Smooth muscle cell (in vitro differentiated cells): ENCODE measurements at regions not wholly inside any gene's neighbourhood (a gene's known extent, or its start where the extent isn't known, plus 50 kb on each side); places are given as distances from the start of the nearest gene placed in this dataset.
A peak's percentile ranks its signal among the peaks of the same experiment; 100 is the strongest.
"Not testable (repeated sequence)": the region's sequence is repeated elsewhere in the genome, so short reads cannot be mapped to it uniquely, and the experiment has no call there.

Experiments
- DNase-seq: peaks from one replicate; lab custom pipeline; 2025; ENCODE audit not compliant: unreplicated experiment; lab: John Stamatoyannopoulos, UW
- H2AFZ ChIP-seq: fragments of 200-600 bp; sonication (generic); 2 replicates; pipeline ENCODE4 v1.6.0; 2016; ENCODE audit warnings: antibody characterized with exemption, low read depth, mild to moderate bottlenecking
- H3F3A ChIP-seq: fragments of 200-600 bp; sonication (generic); 2 replicates; pipeline ENCODE4 v1.6.0; 2017; ENCODE audit warnings: antibody characterized with exemption, low read depth
- H3K27ac ChIP-seq: fragments of 200-600 bp; sonication (generic); 2 replicates; pipeline ENCODE4 v1.5.1; 2016; ENCODE audit warnings: low read depth, mild to moderate bottlenecking
- H3K27me3 ChIP-seq: fragments of 200-600 bp; sonication (generic); 2 replicates; pipeline ENCODE4 v1.6.1; 2016; ENCODE audit warnings: low read depth, mild to moderate bottlenecking
- H3K36me3 ChIP-seq: fragments of 200-600 bp; sonication (generic); 2 replicates; pipeline ENCODE4 v1.5.1; 2016; ENCODE audit warnings: low read depth
- H3K4me1 ChIP-seq: fragments of 200-600 bp; sonication (generic); 2 replicates; pipeline ENCODE4 v1.5.1; 2016; ENCODE audit warnings: low read depth
- H3K4me2 ChIP-seq: fragments of 200-600 bp; sonication (generic); 2 replicates; pipeline ENCODE4 v1.6.0; 2016; ENCODE audit warnings: mild to moderate bottlenecking
- H3K4me3 ChIP-seq: fragments of 200-600 bp; sonication (generic); 2 replicates; pipeline ENCODE4 v1.5.1; 2016; ENCODE audit warnings: mild to moderate bottlenecking
- H3K79me2 ChIP-seq: fragments of 200-600 bp; sonication (generic); 2 replicates; pipeline ENCODE4 v1.6.0; 2016; ENCODE audit warnings: low read depth, mild to moderate bottlenecking
- H3K9ac ChIP-seq: fragments of 200-600 bp; sonication (generic); 2 replicates; pipeline ENCODE4 v1.6.0; 2016; ENCODE audit warnings: low read depth
- H3K9me3 ChIP-seq: fragments of 200-600 bp; sonication (generic); replicated peaks from 2 replicates; pipeline ENCODE4 v1.5.1; 2016; ENCODE audit warnings: low read depth
- H4K20me1 ChIP-seq: fragments of 200-600 bp; sonication (generic); 2 replicates; pipeline ENCODE4 v1.6.0; 2016; ENCODE audit warnings: low read depth
- WGBS: methylation state at CpG from one replicate; pipeline ENCODE4 v1.1.7; 2016; ENCODE audit warnings: low lambda C conversion rate; 5-methylcytosine and 5-hydroxymethylcytosine counted together
- TF ChIP-seq, protein P1 (sequence below): fragments of 200-600 bp; sonication (generic); IDR thresholded peaks from 2 replicates; pipeline ENCODE4 v1.5.1; 2017; ENCODE audit warnings: borderline replicate concordance, mild to moderate bottlenecking, antibody characterized with exemption; ENCODE audit not compliant: insufficient read depth, poor library complexity, severe bottlenecking

DNA sequence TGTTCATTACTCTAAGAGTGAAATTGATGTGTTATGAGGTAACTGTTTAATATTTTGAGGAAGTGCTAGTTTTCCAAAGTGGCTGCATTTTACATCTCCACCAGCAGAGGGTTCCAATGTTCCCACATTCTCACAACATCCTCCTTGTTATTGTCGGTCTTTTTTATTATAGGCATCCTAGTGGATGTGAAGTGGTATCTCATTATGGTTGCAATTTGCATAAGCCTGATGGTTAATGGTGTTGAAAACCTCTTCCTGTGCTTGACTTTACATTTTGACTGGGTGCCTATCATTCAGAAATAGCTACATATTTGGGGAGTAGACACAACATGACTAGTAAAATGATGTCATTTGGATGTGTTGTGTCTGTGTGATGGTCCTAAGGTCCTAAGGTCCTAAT is 143.6 kb downstream of the MRPS30 start:
- DNase-seq, result no peak
- no peak overlapping the region for H3K9ac ChIP-seq
- WGBS, result 23% methylated on average over 1 of the region's 1 CpG
- no peak overlapping the region for H2AFZ ChIP-seq
- no peaks in the 10 kb centered on the region for H3K9me3 ChIP-seq
- no peak overlapping the region for H3K27ac ChIP-seq
- H3K36me3 ChIP-seq, result no peaks in the 10 kb centered on the region
- no peak overlapping the region for H3K4me2 ChIP-seq
- H4K20me1 ChIP-seq, result no peaks in the 10 kb centered on the region
- H3K4me3 ChIP-seq, result no peak overlapping the region
- no peaks in the 10 kb centered on the region for H3K4me1 ChIP-seq
- TF ChIP-seq, protein P1, sequence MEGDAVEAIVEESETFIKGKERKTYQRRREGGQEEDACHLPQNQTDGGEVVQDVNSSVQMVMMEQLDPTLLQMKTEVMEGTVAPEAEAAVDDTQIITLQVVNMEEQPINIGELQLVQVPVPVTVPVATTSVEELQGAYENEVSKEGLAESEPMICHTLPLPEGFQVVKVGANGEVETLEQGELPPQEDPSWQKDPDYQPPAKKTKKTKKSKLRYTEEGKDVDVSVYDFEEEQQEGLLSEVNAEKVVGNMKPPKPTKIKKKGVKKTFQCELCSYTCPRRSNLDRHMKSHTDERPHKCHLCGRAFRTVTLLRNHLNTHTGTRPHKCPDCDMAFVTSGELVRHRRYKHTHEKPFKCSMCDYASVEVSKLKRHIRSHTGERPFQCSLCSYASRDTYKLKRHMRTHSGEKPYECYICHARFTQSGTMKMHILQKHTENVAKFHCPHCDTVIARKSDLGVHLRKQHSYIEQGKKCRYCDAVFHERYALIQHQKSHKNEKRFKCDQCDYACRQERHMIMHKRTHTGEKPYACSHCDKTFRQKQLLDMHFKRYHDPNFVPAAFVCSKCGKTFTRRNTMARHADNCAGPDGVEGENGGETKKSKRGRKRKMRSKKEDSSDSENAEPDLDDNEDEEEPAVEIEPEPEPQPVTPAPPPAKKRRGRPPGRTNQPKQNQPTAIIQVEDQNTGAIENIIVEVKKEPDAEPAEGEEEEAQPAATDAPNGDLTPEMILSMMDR, result peak; percentile 73
- no peaks in the 10 kb centered on the region for H3K79me2 ChIP-seq
- no peaks in the 10 kb centered on the region for H3F3A ChIP-seq
- no peaks in the 10 kb centered on the region for H3K27me3 ChIP-seq

DNA sequence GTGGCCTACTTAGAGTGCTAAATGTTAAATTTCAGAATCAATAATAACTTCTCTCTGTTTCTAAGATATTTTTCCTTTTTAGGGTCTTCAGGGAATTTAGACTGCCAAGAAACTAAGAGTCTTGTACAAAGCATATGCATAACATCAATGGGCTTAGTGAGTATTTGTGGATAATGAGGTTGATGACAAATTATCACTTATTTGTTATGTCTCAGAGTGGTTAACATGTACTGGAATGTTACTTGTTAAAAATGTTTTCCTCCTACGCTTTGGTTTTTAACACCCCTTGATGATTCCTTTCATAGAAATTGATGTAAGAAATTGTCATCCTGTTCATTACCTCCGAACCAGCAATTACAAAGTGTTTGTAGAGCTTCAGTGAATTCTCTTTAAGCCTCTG is 144.3 kb downstream of the MRPS30 start:
- H3K4me3 ChIP-seq, result no peak overlapping the region
- no peak overlapping the region for H3K4me2 ChIP-seq
- H3K27me3 ChIP-seq, result no peaks in the 10 kb centered on the region
- H3K79me2 ChIP-seq, result no peaks in the 10 kb centered on the region
- no peaks in the 10 kb centered on the region for H4K20me1 ChIP-seq
- H3K9ac ChIP-seq, result no peak overlapping the region
- no peak for DNase-seq
- no peaks in the 10 kb centered on the region for H3K9me3 ChIP-seq
- no peaks in the 10 kb centered on the region for H3F3A ChIP-seq
- no peaks in the 10 kb centered on the region for H3K36me3 ChIP-seq
- TF ChIP-seq, protein P1, result no peak
- WGBS, result 83% methylated on average over 2 of the region's 2 CpGs
- no peak overlapping the region for H2AFZ ChIP-seq
- H3K4me1 ChIP-seq, result no peaks in the 10 kb centered on the region
- no peak overlapping the region for H3K27ac ChIP-seq

DNA sequence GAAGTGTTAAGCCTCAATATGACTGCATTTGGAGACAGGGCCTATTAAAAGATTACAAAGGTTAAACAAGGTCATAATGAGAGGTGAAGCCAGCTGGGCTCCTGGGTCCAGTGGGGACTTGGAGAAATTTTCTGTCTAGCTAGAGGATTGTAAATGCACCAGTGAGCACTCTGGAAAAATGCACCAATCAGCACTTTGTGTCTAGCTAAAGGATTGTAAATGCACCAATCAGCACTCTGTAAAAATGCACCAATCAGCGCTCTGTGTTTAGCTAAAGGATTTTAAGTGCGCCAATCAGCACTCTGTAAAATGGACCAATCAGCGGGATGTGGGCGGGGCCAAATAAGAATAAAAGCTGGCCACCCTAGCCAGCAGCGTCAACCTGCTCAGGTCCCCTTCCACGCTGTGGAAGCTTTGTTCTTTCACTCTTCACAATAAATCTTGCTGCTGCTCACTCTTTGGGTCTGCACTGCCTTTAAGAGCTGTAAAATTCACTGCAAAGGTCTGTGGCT is 150.3 kb downstream of the MRPS30 start:
- not testable (repeated sequence) for H2AFZ ChIP-seq

DNA sequence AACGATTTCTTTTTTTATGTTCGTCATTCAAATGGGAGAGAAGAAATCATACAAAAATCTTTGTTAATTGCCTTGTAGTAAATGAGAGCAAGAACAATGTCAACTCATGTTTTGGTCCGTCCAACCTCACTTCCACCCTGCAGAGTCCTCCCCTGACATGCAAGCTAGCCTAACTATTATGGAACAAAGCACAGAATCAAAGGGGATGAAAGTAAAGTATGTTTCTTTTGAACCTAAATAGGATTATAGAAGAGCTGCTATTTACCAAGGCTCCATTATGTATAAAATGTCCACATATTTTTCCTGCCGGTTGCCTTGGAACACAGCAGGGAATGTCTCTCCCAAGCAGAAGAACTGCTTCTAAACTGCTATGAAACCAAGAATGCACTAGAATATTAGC is 161.1 kb downstream of the MRPS30 start:
- H3K9me3 ChIP-seq, result no peaks in the 10 kb centered on the region
- TF ChIP-seq, protein P1, result no peak
- 89% methylated on average over 4 of the region's 4 CpGs for WGBS

More for the DNA sequence above, 150.3 kb downstream of the MRPS30 start:
- H3K27ac ChIP-seq, H3K4me3 ChIP-seq, H3K9ac ChIP-seq, H3K79me2 ChIP-seq, H4K20me1 ChIP-seq, H3K4me2 ChIP-seq, H3K9me3 ChIP-seq, H3K4me1 ChIP-seq, H3F3A ChIP-seq, H3K36me3 ChIP-seq, DNase-seq, H3K27me3 ChIP-seq: not testable (repeated sequence)
- WGBS, result 93% methylated on average over 6 of the region's 6 CpGs

DNA sequence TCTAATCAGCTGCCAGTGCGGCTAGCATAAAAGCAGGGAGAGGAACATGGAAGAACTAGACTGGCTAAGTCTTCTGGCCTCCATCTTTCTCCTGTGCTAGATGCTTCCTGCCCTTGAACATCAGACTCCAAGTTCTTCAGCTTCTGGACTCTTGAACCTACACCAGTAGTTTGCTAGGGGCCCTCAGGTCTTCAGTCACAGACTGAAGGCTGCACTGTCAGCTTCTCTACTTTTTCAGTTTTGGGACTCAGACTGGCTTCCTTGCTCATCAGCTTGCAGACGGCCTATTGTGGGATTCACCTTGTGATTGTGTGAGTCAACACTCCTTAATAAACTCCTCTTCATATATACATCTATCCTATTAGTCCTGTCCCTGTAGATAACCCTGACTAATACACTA is 162.2 kb downstream of the MRPS30 start:
- not testable (repeated sequence) for H3K9ac ChIP-seq, H3F3A ChIP-seq, H4K20me1 ChIP-seq, H3K9me3 ChIP-seq, H3K4me1 ChIP-seq, H3K27me3 ChIP-seq, H3K27ac ChIP-seq, H3K4me2 ChIP-seq, H3K4me3 ChIP-seq, H3K36me3 ChIP-seq, H2AFZ ChIP-seq, DNase-seq, H3K79me2 ChIP-seq
- WGBS, result 94% methylated on average over 2 of the region's 2 CpGs

More for the DNA sequence above, 161.1 kb downstream of the MRPS30 start:
- Histone ChIP-seq H3K4me1 (no peaks in the 10 kb centered on the region), H3K4me2 (no peak overlapping the region), H3K27me3 (no peaks in the 10 kb centered on the region), H3K27ac (no peak overlapping the region), H3K36me3 (no peaks in the 10 kb centered on the region), H2AFZ (no peak overlapping the region), H3F3A (no peaks in the 10 kb centered on the region), H3K79me2 (no peaks in the 10 kb centered on the region), H3K9ac (no peak overlapping the region), H3K4me3 (no peak overlapping the region), H4K20me1 (no peaks in the 10 kb centered on the region)
- no peak for DNase-seq
